AG08396 (cell line): ENCODE measurements at regions not wholly inside any gene's neighbourhood (a gene's known extent, or its start where the extent isn't known, plus 50 kb on each side); places are given as distances from the start of the nearest gene placed in this dataset.

Source experiments
- DNase-seq: peaks from one replicate; pipeline ENCODE4 v3.0.0; 2012; ENCODE audit warnings: low spot score, mixed read lengths

DNA sequence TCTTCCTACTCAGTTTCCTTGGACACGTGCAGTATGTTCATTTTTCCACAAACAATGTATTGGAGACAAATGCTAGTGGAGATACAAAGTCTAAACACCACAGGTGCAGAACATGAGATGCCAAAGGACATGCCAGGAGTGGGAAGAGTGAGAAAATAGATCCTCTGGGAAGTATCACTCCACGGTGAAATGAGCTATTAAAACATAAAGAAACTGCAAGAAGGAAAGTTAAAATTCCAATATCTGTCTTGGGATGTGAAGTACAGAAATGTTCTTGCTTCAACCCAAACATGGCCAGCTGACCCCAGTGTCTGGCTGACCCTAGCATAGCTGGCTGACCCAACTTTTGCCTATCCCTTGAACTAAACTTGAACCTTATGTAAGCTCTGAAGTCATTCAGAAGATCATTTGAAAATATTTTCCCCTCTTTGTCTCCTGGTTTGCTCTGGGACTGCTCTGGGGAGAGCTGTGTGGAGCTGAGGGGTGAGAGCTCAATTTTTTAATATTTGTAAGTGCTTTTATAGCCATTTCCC, 59.5 kb downstream of the FZD1 start:
- DNase-seq, result no peak

DNA sequence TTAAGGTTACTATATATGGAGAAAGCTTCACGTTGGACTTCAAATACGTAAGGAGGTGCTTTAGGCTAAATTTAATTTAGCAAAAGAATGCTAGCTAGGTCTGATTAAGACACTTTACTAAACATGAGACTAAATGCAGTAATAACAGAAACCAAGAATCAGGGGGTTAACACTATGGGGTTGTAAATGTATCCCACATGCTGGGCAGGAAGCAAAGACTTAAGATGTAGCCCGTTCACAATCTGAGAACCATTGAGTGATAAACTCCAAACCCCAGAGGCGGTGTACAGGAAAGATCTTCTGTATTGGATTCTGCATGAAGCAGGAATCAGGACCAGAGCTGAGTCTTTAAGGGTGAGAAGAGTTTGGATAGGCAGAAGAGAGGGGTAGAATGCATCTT, 60.4 kb downstream of the FZD1 start:
- DNase-seq, result no peak

DNA sequence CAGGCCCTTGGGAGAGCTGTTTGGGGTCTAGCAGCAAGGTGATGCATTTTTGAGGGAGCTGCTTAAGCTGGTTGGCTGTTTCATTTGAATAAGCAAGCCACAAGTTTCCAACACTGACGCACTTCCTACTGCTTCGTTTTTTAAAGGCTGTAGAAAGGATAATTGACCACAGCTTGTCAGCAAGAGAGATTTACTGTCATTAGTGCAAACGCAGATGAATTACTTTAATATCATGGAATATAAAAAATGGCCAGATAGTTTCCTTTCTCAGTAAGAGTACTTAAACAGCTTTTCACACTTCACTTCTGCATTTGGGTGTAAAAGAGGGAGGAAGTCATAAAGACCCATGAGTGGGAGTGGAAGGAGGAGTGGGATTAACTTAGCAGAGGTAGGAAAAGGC, 61.5 kb downstream of the FZD1 start:
- no peak for DNase-seq

- no peak for DNase-seq
Measured at GRCh38 chr7:91326516-91327199, 62.4 kb downstream of the FZD1 start.

DNA sequence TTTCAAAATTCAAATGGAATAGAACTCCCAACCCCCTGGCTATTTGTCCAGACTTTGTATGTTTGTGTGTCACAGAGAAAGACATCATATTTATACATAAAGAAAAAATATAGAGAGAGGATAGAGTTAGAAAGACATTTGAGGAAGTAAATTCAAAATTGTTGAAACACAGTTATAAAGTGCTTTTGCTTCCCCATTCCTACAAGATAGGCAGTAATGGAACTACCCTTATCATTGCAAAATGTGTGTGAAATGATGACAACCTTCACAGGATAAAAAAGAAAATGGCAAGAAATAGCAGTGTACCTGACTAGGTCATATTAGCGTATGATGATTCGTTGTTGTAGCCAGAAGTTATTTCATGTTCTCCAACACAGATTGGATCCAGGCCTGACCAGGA, 63.1 kb downstream of the FZD1 start:
- no peak for DNase-seq

DNA sequence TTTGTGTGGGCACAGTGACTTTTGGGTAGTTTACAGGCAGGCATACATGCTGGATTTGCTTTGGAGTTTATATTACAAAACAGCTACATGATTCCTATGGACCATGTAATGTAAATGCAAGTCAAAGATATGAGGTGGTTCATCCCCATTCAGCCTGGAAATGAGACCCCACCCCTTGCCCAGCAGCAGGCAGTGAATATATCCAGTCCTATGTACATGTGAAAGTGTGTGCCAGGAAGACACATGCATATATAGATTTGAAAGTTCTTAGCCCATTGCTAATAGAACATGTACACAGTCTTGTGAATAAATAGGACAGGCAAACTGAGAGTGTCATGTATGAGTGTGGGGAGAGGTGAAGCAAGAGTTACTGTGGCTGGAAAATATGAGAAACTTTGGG, 65.3 kb downstream of the FZD1 start:
- no peak for DNase-seq

- DNase-seq, result no peak
Measured at GRCh38 chr7:91330191-91330808, 66.1 kb downstream of the FZD1 start.

GRCh38 chr7:91330866-91331265, 66.6 kb downstream of the FZD1 start:
- DNase-seq, result no peak

GRCh38 chr7:91336106-91336505, 71.9 kb downstream of the FZD1 start:
- DNase-seq, result no peak

DNA sequence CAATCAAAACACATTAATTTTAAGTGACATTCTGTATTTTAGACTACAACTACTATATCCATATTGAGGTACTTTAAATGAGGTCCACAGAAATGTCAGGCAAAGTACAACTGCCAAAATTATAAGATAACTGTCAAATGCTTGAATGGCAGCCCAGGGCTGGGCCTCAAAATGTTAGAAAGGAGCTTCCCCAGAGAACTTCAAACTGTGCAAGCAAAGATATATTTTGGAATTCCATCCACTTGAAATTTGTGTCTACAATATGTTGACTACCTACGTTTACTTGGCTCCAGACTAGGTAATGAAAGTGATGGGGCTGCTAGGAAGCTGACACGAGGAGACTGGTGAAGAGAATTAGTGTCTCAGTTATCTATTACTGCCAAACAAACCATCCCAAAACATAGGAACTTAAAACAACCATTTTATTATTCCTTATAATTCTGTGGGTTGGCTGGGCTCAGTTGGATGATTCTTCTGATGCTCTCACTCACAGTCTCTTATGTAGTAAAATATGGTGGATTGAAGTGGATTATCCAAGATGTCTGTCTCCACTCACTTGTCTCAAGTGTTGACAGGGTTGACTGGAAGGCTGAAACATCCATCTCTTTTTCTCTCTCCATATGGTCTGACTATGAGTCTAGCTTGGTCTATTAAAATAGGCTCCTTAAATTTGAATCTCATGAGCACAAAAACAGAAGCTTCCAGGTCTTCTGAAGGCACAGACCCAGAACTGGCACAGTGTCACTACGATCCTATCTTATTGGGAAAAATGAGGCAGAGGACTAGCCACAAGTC, 74.2 kb downstream of the FZD1 start:
- no peak for DNase-seq

DNA sequence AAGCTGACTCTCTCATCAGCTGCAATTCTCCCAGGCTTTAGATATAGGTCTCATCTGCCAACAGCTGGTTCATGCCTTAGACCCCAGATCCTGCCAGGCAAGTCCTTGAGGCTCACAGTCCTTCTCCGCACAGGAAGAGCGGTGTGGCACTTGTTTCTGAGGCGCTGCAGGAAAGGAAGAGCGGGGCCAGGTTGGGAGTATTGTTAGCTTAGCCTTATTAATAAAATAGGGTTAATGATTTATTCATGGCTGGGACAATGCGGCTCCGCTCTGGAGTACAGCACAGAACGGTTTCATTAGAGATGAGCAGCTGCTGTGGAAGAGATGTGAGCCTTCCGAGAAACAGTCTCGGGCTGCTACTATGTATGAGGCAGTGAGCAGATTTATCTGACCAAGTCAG, 78.1 kb downstream of the FZD1 start:
- no peak for DNase-seq

DNA sequence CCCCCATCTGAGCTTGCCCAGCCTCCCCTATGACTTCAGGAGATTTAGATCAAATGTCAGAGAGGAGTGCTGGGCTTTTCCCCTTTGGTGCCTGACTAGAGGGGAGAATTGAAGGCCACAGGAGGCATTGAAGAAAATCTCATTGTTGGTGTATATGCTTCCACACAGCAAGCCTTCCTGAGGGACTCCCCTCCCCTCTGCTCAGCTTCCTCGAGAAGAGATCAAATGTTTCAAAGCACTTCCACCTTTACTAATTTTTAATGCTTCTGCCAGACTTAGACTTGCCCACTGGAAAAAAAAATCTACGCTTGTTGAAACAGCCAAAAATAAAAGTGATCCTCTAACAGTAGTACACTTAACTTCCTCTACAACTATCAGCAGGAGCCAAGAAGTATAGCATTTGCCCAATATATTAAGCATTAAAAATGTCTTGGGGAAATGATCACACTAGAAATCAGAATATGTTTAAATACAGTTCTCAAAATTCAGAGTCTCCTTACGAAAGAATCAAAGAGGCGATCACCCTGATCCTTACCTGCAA, 79.3 kb downstream of the FZD1 start:
- no peak for DNase-seq

- no peak for DNase-seq
Measured at GRCh38 chr7:91343996-91344629, 79.9 kb downstream of the FZD1 start.

DNA sequence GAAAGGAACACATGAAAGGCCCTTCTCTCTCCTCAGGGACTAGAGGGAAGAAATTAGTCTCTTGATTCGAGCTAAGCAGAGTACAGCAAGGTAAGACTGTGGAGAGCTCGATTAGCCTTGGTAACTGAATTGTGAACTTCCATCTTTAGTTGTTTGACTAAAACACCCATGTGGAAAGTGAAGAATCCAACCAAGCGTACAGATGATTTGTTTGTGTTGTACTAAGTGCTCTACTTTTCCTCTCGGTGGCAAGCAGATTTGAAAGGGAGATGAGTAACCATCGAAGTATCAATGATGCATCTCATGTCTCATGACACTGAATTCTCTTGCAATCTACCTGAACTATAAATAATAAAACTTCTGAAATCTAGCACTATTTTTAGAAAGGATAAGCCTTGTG, 80.7 kb downstream of the FZD1 start:
- DNase-seq, result no peak

- DNase-seq, result no peak
Measured at GRCh38 chr7:91345449-91345848, 81.2 kb downstream of the FZD1 start.

- no peak for DNase-seq
Measured at GRCh38 chr7:91346426-91346825, 82.2 kb downstream of the FZD1 start.

DNA sequence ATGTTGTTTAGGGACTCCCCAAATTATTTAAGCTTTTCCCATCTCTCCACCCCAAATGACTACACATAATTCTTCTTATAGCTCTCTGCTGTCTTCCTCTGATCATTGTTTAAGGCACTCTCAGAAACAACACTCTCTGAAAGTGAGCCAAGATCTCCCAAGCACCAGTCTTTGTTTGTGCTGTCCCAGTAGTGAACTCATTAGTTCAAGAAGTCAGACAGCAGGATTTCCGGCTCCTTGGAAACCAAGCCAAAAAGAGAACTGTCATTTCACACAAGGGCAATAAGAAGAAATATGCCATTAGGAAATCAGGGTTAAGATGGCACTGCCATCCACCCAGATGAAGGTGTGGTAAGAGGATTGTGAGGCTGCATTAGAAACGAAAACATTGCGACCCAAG, 83.1 kb downstream of the FZD1 start:
- no peak for DNase-seq

GRCh38 chr7:91348711-91349110, 84.5 kb downstream of the FZD1 start:
- no peak for DNase-seq

DNA sequence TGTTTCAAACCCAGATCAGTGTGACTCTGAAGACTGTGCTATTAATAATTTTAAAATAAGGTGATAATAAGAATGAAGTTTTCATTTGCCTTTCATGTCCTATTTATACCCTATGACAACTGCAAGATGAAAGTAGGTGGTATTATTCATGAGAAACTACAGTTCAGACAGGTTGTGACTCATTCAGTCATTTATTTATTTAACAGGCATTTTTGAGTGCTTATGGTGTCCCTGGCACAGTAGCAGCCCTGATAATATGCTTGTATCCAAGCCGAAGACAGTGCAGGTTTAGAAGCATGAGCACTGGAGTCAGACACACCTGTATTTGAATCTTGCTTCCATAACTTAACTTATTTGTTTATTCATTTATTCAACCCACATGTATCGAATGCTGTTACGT, 87.1 kb downstream of the FZD1 start:
- DNase-seq, result peak; percentile 26

DNA sequence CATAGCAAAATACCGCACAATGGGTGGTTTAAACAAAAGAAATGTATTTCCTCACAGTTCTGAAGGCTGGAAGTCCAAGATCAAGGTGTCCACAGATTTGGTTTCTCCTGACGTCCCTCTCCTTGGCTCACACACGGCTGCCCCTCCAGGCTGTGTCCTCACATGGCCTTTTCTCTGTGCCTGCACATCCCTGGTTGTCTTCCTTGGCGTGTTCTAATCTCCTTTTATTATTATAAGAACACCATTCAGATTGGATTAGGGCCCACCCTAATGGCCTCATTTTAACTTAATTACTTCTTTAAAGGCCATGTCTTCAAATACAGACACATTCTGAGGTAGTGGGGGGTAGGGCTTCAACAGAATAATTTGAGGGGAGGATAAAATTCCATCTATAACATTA, 87.9 kb downstream of the FZD1 start:
- no peak for DNase-seq

GRCh38 chr7:91353848-91354247, 89.6 kb downstream of the FZD1 start:
- no peak for DNase-seq

GRCh38 chr7:91355695-91356435, 91.6 kb downstream of the FZD1 start:
- DNase-seq, result no peak
